NCI-H1417 treated with DMSO at 0.1 percent for 48 hours (cell line): ENCODE measurements at regions not wholly inside any gene's neighbourhood (a gene's known extent, or its start where the extent isn't known, plus 50 kb on each side); places are given as distances from the start of the nearest gene placed in this dataset.

Source experiments
- DNase-seq: peaks from one replicate; lab custom pipeline; 2025; lab: John Stamatoyannopoulos, UW

GRCh38 chr9:12874395-12874794, 99.6 kb downstream of the LURAP1L start:
- DNase-seq = no peak

GRCh38 chr9:12875191-12875590, 100.4 kb downstream of the LURAP1L start:
- DNase-seq = no peak

- DNase-seq = no peak
Measured at GRCh38 chr9:12876872-12877271, 102.1 kb downstream of the LURAP1L start.

- DNase-seq = no peak
Measured at GRCh38 chr9:12878351-12878978, 103.6 kb downstream of the LURAP1L start.

- DNase-seq = no peak
Measured at GRCh38 chr9:12879961-12880360, 105.1 kb downstream of the LURAP1L start.

- DNase-seq = no peak
Measured at GRCh38 chr9:12880406-12881015, 105.7 kb downstream of the LURAP1L start.

DNA sequence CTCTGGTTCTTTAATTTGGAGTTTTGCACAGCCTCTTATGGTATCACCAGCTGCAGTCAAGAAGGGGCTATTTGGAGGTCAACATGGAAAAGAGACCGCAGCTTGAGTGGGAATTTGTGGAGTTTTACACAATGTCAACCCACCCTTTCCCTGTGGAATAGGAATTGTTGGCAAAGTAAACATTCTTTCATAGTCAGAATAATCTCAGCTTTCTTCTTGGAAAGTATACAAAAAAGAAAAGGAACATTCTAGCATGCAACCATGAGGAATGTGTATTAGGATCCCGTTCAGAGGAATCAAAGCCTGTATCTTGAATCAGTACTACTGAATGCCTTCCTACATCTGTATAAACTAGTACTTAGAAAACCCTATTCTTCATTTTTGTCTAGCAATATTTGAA, 107.6 kb downstream of the LURAP1L start:
- DNase-seq = no peak

- no peak for DNase-seq
Measured at GRCh38 chr9:12884736-12885395, 110.0 kb downstream of the LURAP1L start.

- no peak for DNase-seq
Measured at GRCh38 chr9:12889402-12890106, 114.7 kb downstream of the LURAP1L start.

DNA sequence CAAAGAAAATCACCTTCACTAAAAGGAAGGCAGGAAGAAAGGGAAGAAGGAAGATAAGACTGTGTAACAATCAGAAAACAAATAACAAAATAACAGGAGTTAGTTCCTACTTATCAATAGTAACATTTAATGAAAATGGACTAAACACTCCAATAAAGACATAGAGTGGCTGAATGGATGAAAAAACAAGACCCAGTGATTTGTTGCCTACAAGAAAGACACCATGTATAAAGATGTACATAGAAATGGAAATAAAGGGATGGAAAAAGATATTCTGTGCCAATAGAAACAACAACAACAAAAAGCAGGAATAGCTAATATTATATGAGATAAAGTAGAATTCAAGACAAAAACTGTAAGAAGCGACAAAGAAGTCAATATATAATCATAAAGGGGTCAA, 116.8 kb downstream of the LURAP1L start:
- DNase-seq = no peak

DNA sequence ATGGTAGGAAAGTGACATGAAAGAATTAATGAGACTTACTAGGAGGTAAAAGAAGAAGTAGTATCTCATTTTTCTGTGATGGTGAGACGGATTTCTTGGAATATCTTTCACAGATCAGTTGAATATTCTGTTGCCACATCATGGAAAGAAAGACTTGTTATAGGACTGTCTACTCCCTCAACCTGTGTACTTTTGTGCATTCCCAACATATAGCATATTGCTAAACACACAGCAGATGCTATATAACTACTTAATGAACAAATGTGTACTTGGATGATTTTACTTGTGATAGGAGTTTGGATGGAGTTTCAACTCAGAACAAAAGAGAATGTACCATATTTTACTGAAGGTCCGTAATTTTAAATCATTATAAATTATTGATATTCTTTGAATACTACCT, 128.5 kb downstream of the LURAP1L start:
- DNase-seq = no peak

- no peak for DNase-seq
Measured at GRCh38 chr9:12904261-12905000, 129.6 kb downstream of the LURAP1L start.

DNA sequence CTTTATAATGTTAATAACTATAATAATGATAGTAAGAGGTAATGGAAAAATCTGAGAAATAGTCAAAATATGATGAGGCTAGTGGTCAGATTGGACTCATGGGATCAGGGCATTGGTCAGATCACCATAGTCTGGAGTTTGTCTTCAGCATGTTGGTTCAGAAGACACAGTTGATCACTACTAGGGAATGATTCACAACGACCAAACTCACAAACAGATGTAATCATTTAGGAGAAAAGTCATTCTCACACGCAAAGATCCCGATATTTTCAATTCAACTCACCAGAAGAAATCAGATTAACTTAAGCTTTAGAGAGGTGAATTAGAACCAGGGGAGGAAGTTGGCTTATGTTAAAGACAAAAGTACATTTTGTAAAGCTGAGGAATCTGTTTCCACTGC, 131.8 kb downstream of the LURAP1L start:
- no peak for DNase-seq

DNA sequence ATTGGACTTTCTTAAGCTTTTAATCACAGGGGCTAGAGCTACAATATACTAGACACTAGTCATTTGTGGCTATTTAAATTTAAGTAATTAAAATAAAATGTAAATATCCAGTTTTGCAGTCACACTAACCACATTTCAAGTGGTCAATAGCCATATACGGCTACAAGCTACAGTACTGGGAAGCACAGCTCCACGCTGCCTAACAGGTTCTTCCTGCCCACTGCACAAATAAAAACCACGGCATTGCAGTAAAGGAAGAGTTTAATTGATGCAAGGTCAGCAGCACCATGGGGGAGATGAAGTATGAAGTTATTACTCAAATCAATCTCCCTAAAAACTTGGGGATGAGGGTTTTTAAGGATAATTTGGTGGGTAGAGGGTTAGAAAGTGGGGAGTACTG, 134.1 kb downstream of the LURAP1L start:
- no peak for DNase-seq

GRCh38 chr9:12915366-12915954, 140.6 kb downstream of the LURAP1L start:
- no peak for DNase-seq

GRCh38 chr9:12916042-12916441, 141.2 kb downstream of the LURAP1L start:
- DNase-seq = no peak

GRCh38 chr9:12920437-12920836, 145.6 kb downstream of the LURAP1L start:
- no peak for DNase-seq

GRCh38 chr9:12921621-12922020, 146.8 kb downstream of the LURAP1L start:
- no peak for DNase-seq

DNA sequence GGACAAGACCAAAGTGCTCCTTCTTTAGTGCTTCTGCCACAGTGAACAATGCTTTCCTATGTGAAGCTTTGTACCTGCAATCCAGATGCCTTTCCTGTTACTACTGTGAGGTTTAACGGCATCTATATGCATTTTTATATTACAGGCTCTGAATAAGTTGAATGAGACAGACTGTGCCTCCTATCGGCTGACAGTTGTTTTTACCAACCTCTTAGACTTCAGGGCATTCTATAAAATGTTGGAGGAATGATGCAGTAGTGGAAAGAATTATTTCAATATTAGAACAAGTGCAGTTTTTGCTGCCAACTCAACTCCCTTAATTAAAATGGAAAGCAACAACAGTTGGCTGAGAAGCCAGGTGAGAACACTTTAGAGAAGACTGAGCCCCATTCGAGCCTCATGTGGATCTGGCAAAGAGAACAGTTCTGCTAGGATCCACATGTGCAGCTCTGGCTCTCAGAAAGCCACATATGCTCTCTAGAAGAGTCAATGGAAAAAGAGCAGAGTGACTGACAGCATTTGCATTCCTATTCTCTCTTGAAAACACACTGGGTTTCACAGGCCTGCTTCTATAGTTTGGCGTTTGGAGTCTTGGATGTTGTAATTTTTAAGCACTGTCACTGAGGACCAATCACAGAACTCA, 147.5 kb downstream of the LURAP1L start:
- DNase-seq = no peak

DNA sequence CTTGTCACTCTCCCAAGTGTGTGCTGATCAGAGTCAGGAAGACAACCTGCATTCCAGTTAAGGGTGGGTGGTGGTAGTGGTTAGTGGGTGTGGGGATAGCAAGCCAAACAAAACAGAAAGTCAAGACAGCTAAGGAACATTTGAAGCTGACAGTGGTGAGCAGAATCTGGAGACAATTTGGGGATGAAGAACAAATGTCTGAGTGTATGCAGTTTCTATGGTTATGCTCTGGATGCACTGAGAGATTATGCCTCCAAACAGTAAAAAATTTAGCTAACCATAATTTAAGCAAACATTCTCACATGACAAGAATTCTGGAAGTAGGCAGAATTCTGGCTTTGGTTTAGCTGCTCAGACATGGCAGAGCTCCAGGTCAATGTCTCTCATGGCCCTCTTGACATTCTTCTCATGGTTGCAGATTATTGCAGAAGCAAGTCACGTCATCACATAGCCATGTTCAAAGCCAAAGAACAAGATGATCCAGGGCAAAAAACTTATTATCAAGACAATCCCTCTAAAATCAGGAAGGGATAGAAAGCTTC, 148.7 kb downstream of the LURAP1L start:
- DNase-seq = no peak

- DNase-seq = no peak
Measured at GRCh38 chr9:12930906-12931305, 156.1 kb downstream of the LURAP1L start.
